K562 (cell line): ENCODE measurements at regions not wholly inside any gene's neighbourhood (a gene's known extent, or its start where the extent isn't known, plus 50 kb on each side); places are given as distances from the start of the nearest gene placed in this dataset.

Experiments
- ATAC-seq: fragments of 200-7000 bp; cut with Tn5 transposase; 3 replicates; pipeline ENCODE4 v1.9.1; 2020; ENCODE audit warnings: moderate library complexity
- BruUV-seq: library from RNA; stranded (reverse); fragments of 400-500 nt; replicated peaks from 2 replicates; lab custom pipeline; 2021; lab: Mats Ljungman, UMichigan
- CTCF ChIA-PET: fragments of 300-600 bp; formaldehyde crosslinking; extraction: SDS; loops from one replicate; lab custom pipeline; 2021; ENCODE audit warnings: low intra/inter-chr PET ratio; lab: Yijun Ruan, JAX
- POLR2A ChIA-PET: fragments of 300-600, 350-650 bp; sonication (Branson Sonifier 250); formaldehyde crosslinking; extraction: SDS; loops from one replicate; lab custom pipeline; 2021; ENCODE audit warnings: antibody characterized with exemption, inconsistent platforms; lab: Yijun Ruan, JAX
- DNase-seq, 4 experiments: peaks; one replicate each; pipeline versions ENCODE4 v3.0.0 to v3.0.0-alpha.2; 2011 to 2018; ENCODE audit warnings: low spot score in 3 of 4, mixed read lengths in 3 of 4; ENCODE audit errors: extremely low read depth in 1 of 4
- FAIRE-seq: peaks from 2 replicates; lab custom pipeline; 2011; peaks lifted over from hg19 to GRCh38; lab: Jason Lieb, UNC
- H2AFZ ChIP-seq: 2 replicates; pipeline ENCODE4 v1.6.0; 2011; ENCODE audit warnings: low read depth, low read length, control low read depth, inconsistent platforms
- H3K27ac ChIP-seq: fragments of 200-600 bp; 3 replicates; pipeline ENCODE4 v1.8.0; 2011; ENCODE audit warnings: low read depth, mild to moderate bottlenecking, control low read depth, inconsistent platforms, low read length, moderate library complexity, mixed read lengths; ENCODE audit errors: extremely low read depth
- H3K27me3 ChIP-seq, 2 experiments: fragments of 300-600 bp in 1 of 2; 2 replicates in 1 of 2; 3 replicates in 1 of 2; pipeline versions ENCODE4 v1.6.0 to v1.8.0; 2011; ENCODE audit warnings: inconsistent platforms in 2 of 2, low read length in 2 of 2, mild to moderate bottlenecking in 1 of 2, mixed read lengths in 1 of 2, moderate library complexity in 1 of 2; ENCODE audit not compliant: control insufficient read depth in 2 of 2, insufficient read depth in 2 of 2
- H3K36me3 ChIP-seq: fragments of 300-600 bp; 3 replicates; pipeline ENCODE4 v1.8.0; 2011; ENCODE audit warnings: mild to moderate bottlenecking, low read length, inconsistent platforms; ENCODE audit not compliant: control insufficient read depth, insufficient read depth
- H3K4me1 ChIP-seq, 2 experiments: fragments of 200-600 bp in 1 of 2; replicated peaks in 1 of 2; 2 replicates in 1 of 2; 3 replicates in 1 of 2; pipeline versions ENCODE4 v1.5.1 to v1.8.0; 2011; ENCODE audit warnings: inconsistent platforms in 2 of 2, low read length in 2 of 2, mild to moderate bottlenecking in 1 of 2, mixed read lengths in 1 of 2, moderate library complexity in 1 of 2; ENCODE audit not compliant: control insufficient read depth in 2 of 2, insufficient read depth in 2 of 2
- H3K4me2 ChIP-seq: 2 replicates; pipeline ENCODE4 v1.6.1; 2011; ENCODE audit warnings: low read length, control low read depth, inconsistent platforms, mixed read lengths; ENCODE audit not compliant: insufficient read depth
- H3K4me3 ChIP-seq: fragments of 200-600 bp; sonication (generic), shearing (Covaris generic); 2 replicates; pipeline ENCODE4 v1.5.1; 2016; ENCODE audit warnings: control low read depth, inconsistent platforms
- H3K79me2 ChIP-seq: fragments of 200-600 bp; 3 replicates; pipeline ENCODE4 v1.8.0; 2011; ENCODE audit warnings: low read length, inconsistent platforms; ENCODE audit not compliant: control insufficient read depth, insufficient read depth
- H3K9ac ChIP-seq, 2 experiments: 2 replicates each; pipeline versions ENCODE4 v1.6.0 to v1.6.1; 2011; ENCODE audit warnings: low read depth in 2 of 2, low read length in 2 of 2, control low read depth in 1 of 2, inconsistent platforms in 1 of 2, mild to moderate bottlenecking in 1 of 2, mixed read lengths in 1 of 2; ENCODE audit not compliant: insufficient read depth in 1 of 2
- H3K9me1 ChIP-seq: one replicate; pipeline ENCODE4 v1.6.0; 2011; ENCODE audit warnings: inconsistent platforms, mild to moderate bottlenecking, low read length, moderate library complexity; ENCODE audit not compliant: control insufficient read depth, insufficient read depth
- H3K9me3 ChIP-seq: replicated peaks from 2 replicates; pipeline ENCODE4 v1.5.1; 2011; ENCODE audit warnings: low read depth, low read length, inconsistent platforms; ENCODE audit not compliant: control insufficient read depth, insufficient read depth
- H4K20me1 ChIP-seq: replicated peaks from 2 replicates; pipeline ENCODE4 v1.6.1; 2011; ENCODE audit warnings: low read length, inconsistent platforms, mixed read lengths; ENCODE audit not compliant: control insufficient read depth, insufficient read depth
- BCOR ChIP-seq: fragments of 450-650 bp; IDR thresholded peaks from 2 replicates; pipeline ENCODE4 v1.6.1; 2016
- CBX1 ChIP-seq: sonication (generic); IDR thresholded peaks from 2 replicates; pipeline ENCODE4 v1.6.1; 2016; ENCODE audit warnings: antibody characterized with exemption, low read depth, mild to moderate bottlenecking
- NFIC ChIP-seq: fragments of 450-650 bp; IDR thresholded peaks from 2 replicates; pipeline ENCODE4 v1.6.1; 2017; ENCODE audit warnings: mild to moderate bottlenecking, inconsistent platforms
- RBM25 ChIP-seq: fragments of 200-400 bp; formaldehyde crosslinking; IDR thresholded peaks from 2 replicates; pipeline ENCODE4 v1.6.1; 2018; ENCODE audit warnings: low read length, low read depth, moderate library complexity; ENCODE audit not compliant: severe bottlenecking
- ZBTB7A ChIP-seq: IDR thresholded peaks from 2 replicates; pipeline ENCODE4 v1.6.1; 2011; ENCODE audit warnings: low read depth, mild to moderate bottlenecking, low read length, moderate library complexity, borderline replicate concordance; ENCODE audit not compliant: control insufficient read depth
- ZNF133 ChIP-seq: fragments of 250-450 bp; sonication (Bioruptor Pico); IDR thresholded peaks from 2 replicates; pipeline ENCODE4 v1.4.0; 2020; ENCODE audit warnings: mild to moderate bottlenecking
- WGBS: fragments of 100-300 bp; shearing (Covaris generic); methylation state at CpG from one replicate; pipeline ENCODE4 v1.1.6; 2016; ENCODE audit warnings: low coverage, mixed read lengths; ENCODE audit not compliant: insufficient coverage; ENCODE audit errors: missing lambda C conversion rate; 5-methylcytosine and 5-hydroxymethylcytosine counted together
- in situ Hi-C: fragments of 300-500 bp; cut with MboI; formaldehyde crosslinking; loops from 4 replicates; pipeline ENCODE4 v1.15.0; 2018; ENCODE audit warnings: inconsistent platforms, mixed read lengths
- intact Hi-C: fragments of 100-400 bp; cut with micrococcal nuclease; formaldehyde crosslinking; loops from 2 replicates; pipeline ENCODE4 v1.14.2; 2022

GRCh38 chr9:92188969-92189781, 74.0 kb upstream of the SPTLC1 start:
- ATAC-seq (no peak; the same call in 1 of the 3 replicates), DNase-seq (no peak), FAIRE-seq (no peak)
- TF ChIP-seq RBM25 (peak; percentile 61), ZNF133 (CRISPR knock-in tag) (no peak), BCOR (0 out of 2 replicates have a peak, but pooled peaks have one; percentile 32), ZBTB7A (0 out of 2 replicates have a peak, but pooled peaks have one; percentile 12), NFIC (peak; percentile 30; the same call in 1 of the 2 replicates), CBX1 (no peak)
- H3K9me3 ChIP-seq = no peaks in the 10 kb centered on the region
- H3K9me1 ChIP-seq = no peaks in the 10 kb centered on the region
- no TSS peak for BruUV-seq
- peaks cover 2 to 11% of the 10 kb centered on the region in 2 experiments; a peak in 4 of 5 replicates for H3K4me1 ChIP-seq
- intact Hi-C loops (no loop called here), in situ Hi-C loops (no loop called here)
- H3K79me2 ChIP-seq = no peaks in the 10 kb centered on the region
- peak overlapping the region in 1 of 2 experiments; percentile 59; a peak in 1 of 4 replicates for H3K9ac ChIP-seq
- no peak overlapping the region for H3K27ac ChIP-seq
- H3K4me3 ChIP-seq = no peak overlapping the region
- H3K36me3 ChIP-seq = no peaks in the 10 kb centered on the region
- 56% methylated on average over 10 of the region's 25 CpGs for WGBS
- CTCF ChIA-PET = no interaction called here
- H2AFZ ChIP-seq = no peak overlapping the region
- H3K27me3 ChIP-seq = no peaks in the 10 kb centered on the region
- no peaks in the 10 kb centered on the region for H4K20me1 ChIP-seq
- no peak overlapping the region for H3K4me2 ChIP-seq
- POLR2A ChIA-PET = interaction anchor here (0.9 kb wide), 1 partner anchor 12 kb away, joined by 4 read pairs; no protein-coding TSS in a partner anchor
